ENCODE measurements at regions not wholly inside any gene's neighbourhood (a gene's known extent, or its start where the extent isn't known, plus 50 kb on each side); places are given as distances from the start of the nearest gene placed in this dataset.
"Not testable (repeated sequence)": the region's sequence is repeated elsewhere in the genome, so short reads cannot be mapped to it uniquely, and the experiment has no call there.

- DNase-seq: no peak
Observed at GRCh38 chr18:76633588-76634269, 138.7 kb upstream of the ZNF516 start.

- DNase-seq: no peak
Observed at GRCh38 chr18:76627444-76627843, 132.4 kb upstream of the ZNF516 start.

GRCh38 chr18:76626991-76627390, 131.9 kb upstream of the ZNF516 start:
- no peak for DNase-seq

- DNase-seq: no peak
Observed at GRCh38 chr18:76622651-76623050, 127.6 kb upstream of the ZNF516 start.

- no peak for DNase-seq
Observed at GRCh38 chr18:76621782-76622495, 126.9 kb upstream of the ZNF516 start.

GRCh38 chr18:76621226-76621625, 126.2 kb upstream of the ZNF516 start:
- DNase-seq: no peak

GRCh38 chr18:76620321-76621170, 125.5 kb upstream of the ZNF516 start:
- no peak for DNase-seq

- no peak for DNase-seq
Observed at GRCh38 chr18:76619621-76620315, 124.7 kb upstream of the ZNF516 start.

GRCh38 chr18:76619261-76619620, 124.2 kb upstream of the ZNF516 start:
- no peak for DNase-seq

GRCh38 chr18:76618721-76619120, 123.7 kb upstream of the ZNF516 start:
- no peak for DNase-seq

GRCh38 chr18:76616373-76616772, 121.3 kb upstream of the ZNF516 start:
- no peak for DNase-seq

GRCh38 chr18:76615065-76615733, 120.2 kb upstream of the ZNF516 start:
- no peak for DNase-seq

GRCh38 chr18:76613755-76614120, 118.7 kb upstream of the ZNF516 start:
- DNase-seq: no peak

GRCh38 chr18:76613053-76613754, 118.2 kb upstream of the ZNF516 start:
- no peak for DNase-seq

- DNase-seq: not testable (repeated sequence)
Observed at GRCh38 chr18:76611750-76612045, 116.7 kb upstream of the ZNF516 start.

- no peak for DNase-seq
Observed at GRCh38 chr18:76610933-76611749, 116.1 kb upstream of the ZNF516 start.

GRCh38 chr18:76610012-76610411, 115.0 kb upstream of the ZNF516 start:
- no peak for DNase-seq

- no peak for DNase-seq
Observed at GRCh38 chr18:76605341-76605929, 110.4 kb upstream of the ZNF516 start.

GRCh38 chr18:76604935-76605240, 109.8 kb upstream of the ZNF516 start:
- no peak for DNase-seq

GRCh38 chr18:76604108-76604934, 109.3 kb upstream of the ZNF516 start:
- DNase-seq: no peak

All from NCI-H1048 (cell line).